ENCODE measurements at regions not wholly inside any gene's neighbourhood (a gene's known extent, or its start where the extent isn't known, plus 50 kb on each side); places are given as distances from the start of the nearest gene placed in this dataset.

GRCh38 chr18:46243673-46244072, 139.5 kb downstream of the HAUS1 start:
- H3K4me3 Mint-ChIP-seq: no peak overlapping the region

GRCh38 chr18:46246101-46246500, 141.9 kb downstream of the HAUS1 start:
- no peaks in the 10 kb centered on the region for H3K9me3 Mint-ChIP-seq
- peaks cover 63% of the 10 kb centered on the region for H3K4me1 Mint-ChIP-seq (ENCODE audit: low read depth)
- peaks cover 43% of the 10 kb centered on the region for H3K36me3 Mint-ChIP-seq (ENCODE audit: low read depth)
- H3K27me3 Mint-ChIP-seq: no peaks in the 10 kb centered on the region
- peak overlapping the region; percentile 74 for H3K27ac Mint-ChIP-seq
- H3K4me3 Mint-ChIP-seq: no peak overlapping the region
- DNase-seq: no peak

More at GRCh38 chr18:46243673-46244072, 139.5 kb downstream of the HAUS1 start:
- Mint-ChIP-seq H3K27ac (no peak overlapping the region), H3K9me3 (no peaks in the 10 kb centered on the region), H3K27me3 (no peaks in the 10 kb centered on the region), H3K36me3 (ENCODE audit: low read depth) (peaks cover 44% of the 10 kb centered on the region), H3K4me1 (ENCODE audit: low read depth) (peaks cover 53% of the 10 kb centered on the region)
- no peak for DNase-seq

GRCh38 chr18:46247942-46248341, 143.8 kb downstream of the HAUS1 start:
- DNase-seq: no peak
- Mint-ChIP-seq H3K9me3 (no peaks in the 10 kb centered on the region), H3K4me1 (ENCODE audit: low read depth) (peaks cover 71% of the 10 kb centered on the region), H3K4me3 (no peak overlapping the region), H3K27ac (peak overlapping the region; percentile 93), H3K27me3 (no peaks in the 10 kb centered on the region), H3K36me3 (ENCODE audit: low read depth) (peaks cover 50% of the 10 kb centered on the region)

- H3K4me1 Mint-ChIP-seq (ENCODE audit: low read depth): peaks cover 73% of the 10 kb centered on the region
- DNase-seq: no peak
- H3K4me3 Mint-ChIP-seq: peak overlapping the region; percentile 60
- peak overlapping the region; percentile 93 for H3K27ac Mint-ChIP-seq
- H3K36me3 Mint-ChIP-seq (ENCODE audit: low read depth): peaks cover 68% of the 10 kb centered on the region
- no peaks in the 10 kb centered on the region for H3K9me3 Mint-ChIP-seq
- H3K27me3 Mint-ChIP-seq: no peaks in the 10 kb centered on the region
Observed at GRCh38 chr18:46250084-46250811, 146.1 kb downstream of the HAUS1 start.

GRCh38 chr18:46250812-46251173, 146.6 kb downstream of the HAUS1 start:
- H3K36me3 Mint-ChIP-seq (ENCODE audit: low read depth): peaks cover 71% of the 10 kb centered on the region
- H3K27ac Mint-ChIP-seq: peak overlapping the region; percentile 93
- peaks cover 71% of the 10 kb centered on the region for H3K4me1 Mint-ChIP-seq (ENCODE audit: low read depth)
- peak overlapping the region; percentile 60 for H3K4me3 Mint-ChIP-seq
- no peaks in the 10 kb centered on the region for H3K9me3 Mint-ChIP-seq
- no peaks in the 10 kb centered on the region for H3K27me3 Mint-ChIP-seq
- DNase-seq: no peak

- no peak for DNase-seq
- H3K27ac Mint-ChIP-seq: peak overlapping the region; percentile 48
- no peak overlapping the region for H3K4me3 Mint-ChIP-seq
- no peaks in the 10 kb centered on the region for H3K27me3 Mint-ChIP-seq
- H3K36me3 Mint-ChIP-seq (ENCODE audit: low read depth): peaks cover 77% of the 10 kb centered on the region
- H3K4me1 Mint-ChIP-seq (ENCODE audit: low read depth): peaks cover 74% of the 10 kb centered on the region
- H3K9me3 Mint-ChIP-seq: no peaks in the 10 kb centered on the region
Observed at GRCh38 chr18:46252759-46253158, 148.6 kb downstream of the HAUS1 start.

- Mint-ChIP-seq H3K27me3 (no peaks in the 10 kb centered on the region), H3K36me3 (ENCODE audit: low read depth) (peaks cover 74% of the 10 kb centered on the region), H3K4me1 (ENCODE audit: low read depth) (peaks cover 66% of the 10 kb centered on the region), H3K27ac (peak overlapping the region; percentile 74), H3K4me3 (no peak overlapping the region), H3K9me3 (no peaks in the 10 kb centered on the region)
- no peak for DNase-seq
Observed at GRCh38 chr18:46253498-46253897, 149.3 kb downstream of the HAUS1 start.

- Mint-ChIP-seq H3K27me3 (no peaks in the 10 kb centered on the region), H3K4me1 (ENCODE audit: low read depth) (peaks cover 59% of the 10 kb centered on the region), H3K9me3 (no peaks in the 10 kb centered on the region), H3K4me3 (no peak overlapping the region), H3K36me3 (ENCODE audit: low read depth) (peaks cover 83% of the 10 kb centered on the region), H3K27ac (peak overlapping the region; percentile 5)
- no peak for DNase-seq
Observed at GRCh38 chr18:46256078-46256477, 151.9 kb downstream of the HAUS1 start.

- DNase-seq: no peak
- Mint-ChIP-seq H3K27me3 (no peaks in the 10 kb centered on the region), H3K9me3 (no peaks in the 10 kb centered on the region), H3K4me1 (ENCODE audit: low read depth) (peaks cover 66% of the 10 kb centered on the region), H3K4me3 (no peak overlapping the region), H3K36me3 (ENCODE audit: low read depth) (peaks cover 90% of the 10 kb centered on the region), H3K27ac (no peak overlapping the region)
Observed at GRCh38 chr18:46257366-46257765, 153.2 kb downstream of the HAUS1 start.

- H3K36me3 Mint-ChIP-seq (ENCODE audit: low read depth): peaks cover 91% of the 10 kb centered on the region
- peaks cover 71% of the 10 kb centered on the region for H3K4me1 Mint-ChIP-seq (ENCODE audit: low read depth)
- no peaks in the 10 kb centered on the region for H3K27me3 Mint-ChIP-seq
- no peak for DNase-seq
- H3K27ac Mint-ChIP-seq: peak overlapping the region; percentile 39
- no peaks in the 10 kb centered on the region for H3K9me3 Mint-ChIP-seq
- no peak overlapping the region for H3K4me3 Mint-ChIP-seq
Observed at GRCh38 chr18:46260016-46260878, 156.1 kb downstream of the HAUS1 start.

GRCh38 chr18:46260879-46261143, 156.6 kb downstream of the HAUS1 start:
- no peak overlapping the region for H3K27ac Mint-ChIP-seq
- H3K4me1 Mint-ChIP-seq (ENCODE audit: low read depth): peaks cover 75% of the 10 kb centered on the region

GRCh38 chr18:46261799-46262198, 157.6 kb downstream of the HAUS1 start:
- H3K27me3 Mint-ChIP-seq: no peaks in the 10 kb centered on the region
- no peak for DNase-seq
- H3K36me3 Mint-ChIP-seq (ENCODE audit: low read depth): peaks cover 90% of the 10 kb centered on the region
- H3K4me3 Mint-ChIP-seq: no peak overlapping the region
- peak overlapping the region; percentile 6 for H3K27ac Mint-ChIP-seq
- H3K4me1 Mint-ChIP-seq (ENCODE audit: low read depth): peaks cover 74% of the 10 kb centered on the region
- H3K9me3 Mint-ChIP-seq: no peaks in the 10 kb centered on the region

More at GRCh38 chr18:46260879-46261143, 156.6 kb downstream of the HAUS1 start:
- no peaks in the 10 kb centered on the region for H3K27me3 Mint-ChIP-seq
- no peak overlapping the region for H3K4me3 Mint-ChIP-seq
- H3K36me3 Mint-ChIP-seq (ENCODE audit: low read depth): peaks cover 91% of the 10 kb centered on the region
- no peak for DNase-seq
- no peaks in the 10 kb centered on the region for H3K9me3 Mint-ChIP-seq

- H3K36me3 Mint-ChIP-seq (ENCODE audit: low read depth): peaks cover 90% of the 10 kb centered on the region
- H3K4me3 Mint-ChIP-seq: no peak overlapping the region
- peak overlapping the region; percentile 67 for H3K27ac Mint-ChIP-seq
- H3K27me3 Mint-ChIP-seq: no peaks in the 10 kb centered on the region
- DNase-seq: no peak
- H3K9me3 Mint-ChIP-seq: no peaks in the 10 kb centered on the region
- peaks cover 70% of the 10 kb centered on the region for H3K4me1 Mint-ChIP-seq (ENCODE audit: low read depth)
Observed at GRCh38 chr18:46262856-46263255, 158.7 kb downstream of the HAUS1 start.

GRCh38 chr18:46264255-46264654, 160.1 kb downstream of the HAUS1 start:
- H3K36me3 Mint-ChIP-seq (ENCODE audit: low read depth): peaks cover 94% of the 10 kb centered on the region
- no peaks in the 10 kb centered on the region for H3K9me3 Mint-ChIP-seq
- DNase-seq: no peak
- H3K27ac Mint-ChIP-seq: peak overlapping the region; percentile 7
- no peaks in the 10 kb centered on the region for H3K27me3 Mint-ChIP-seq
- no peak overlapping the region for H3K4me3 Mint-ChIP-seq
- peaks cover 75% of the 10 kb centered on the region for H3K4me1 Mint-ChIP-seq (ENCODE audit: low read depth)
